ENCODE measurements at regions not wholly inside any gene's neighbourhood (a gene's known extent, or its start where the extent isn't known, plus 50 kb on each side); places are given as distances from the start of the nearest gene placed in this dataset.
"Not testable (repeated sequence)": the region's sequence is repeated elsewhere in the genome, so short reads cannot be mapped to it uniquely, and the experiment has no call there.

DNA sequence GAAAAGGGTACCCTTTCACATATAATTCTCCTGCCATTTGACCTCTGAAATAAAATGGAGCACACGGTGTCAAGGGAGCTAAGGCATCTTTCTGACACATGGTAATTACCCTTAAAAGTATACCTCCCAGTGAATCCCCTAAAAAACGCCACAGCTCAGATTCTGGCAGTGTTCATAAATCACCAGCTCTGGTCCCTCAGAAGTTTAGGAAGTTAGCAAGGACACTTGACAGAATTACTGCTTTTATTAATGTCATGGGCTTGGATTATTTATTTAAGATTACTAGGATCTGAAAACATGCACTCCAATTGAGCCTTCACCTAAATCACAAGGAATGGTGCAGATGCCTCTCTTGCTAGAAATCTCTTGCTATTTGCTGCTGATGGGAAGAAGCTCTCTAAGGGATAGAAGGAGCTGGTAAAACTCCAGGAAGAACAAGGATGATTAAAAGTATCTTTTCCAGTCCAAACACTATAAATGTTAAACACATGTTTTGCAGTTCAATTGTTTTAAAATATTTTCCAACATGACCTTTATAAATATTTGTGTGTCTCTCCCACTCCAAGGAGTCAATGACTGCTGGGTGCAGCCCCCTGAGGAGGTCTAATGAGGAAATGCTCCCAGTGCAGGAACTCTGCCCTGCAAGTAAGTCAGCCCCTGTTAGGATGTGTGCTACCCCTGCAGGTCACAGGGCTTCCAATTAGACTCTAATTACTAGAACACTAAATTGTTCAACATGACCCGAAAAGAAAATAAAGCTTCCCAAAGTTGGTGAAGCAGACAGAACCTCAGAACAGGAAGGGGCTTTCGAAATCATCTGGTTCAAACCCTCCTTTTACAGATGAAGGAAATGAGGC lies 230.3 kb downstream of the TFAP2A start:
- ATAC-seq, result no peak
- DNase-seq (ENCODE audit: low spot score), result no peak

GRCh38 chr6:10180138-10181074 lies 234.5 kb downstream of the TFAP2A start:
- DNase-seq (ENCODE audit: low spot score) (peak; percentile 69), ATAC-seq (peak; percentile 80)

DNA sequence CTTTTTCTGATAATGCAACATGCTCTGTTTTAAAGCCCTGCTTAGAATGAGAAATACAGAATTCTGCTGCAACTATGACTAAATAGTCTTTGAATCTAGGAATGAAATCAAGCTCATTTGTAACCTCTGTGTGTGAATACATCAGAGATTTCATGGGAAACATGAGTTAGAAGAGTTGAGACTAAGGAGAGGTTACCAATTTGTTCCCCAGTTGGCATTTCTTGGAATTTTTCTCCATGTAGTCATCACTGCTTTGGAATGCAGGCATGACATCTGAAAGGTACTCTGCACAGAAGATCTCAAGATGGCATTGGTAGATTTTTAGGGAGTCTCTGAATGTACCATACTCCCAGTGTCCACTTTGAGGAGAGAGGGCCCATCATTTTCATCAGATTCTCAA lies 237.2 kb downstream of the TFAP2A start:
- no peak for ATAC-seq
- no peak for DNase-seq (ENCODE audit: low spot score)

DNA sequence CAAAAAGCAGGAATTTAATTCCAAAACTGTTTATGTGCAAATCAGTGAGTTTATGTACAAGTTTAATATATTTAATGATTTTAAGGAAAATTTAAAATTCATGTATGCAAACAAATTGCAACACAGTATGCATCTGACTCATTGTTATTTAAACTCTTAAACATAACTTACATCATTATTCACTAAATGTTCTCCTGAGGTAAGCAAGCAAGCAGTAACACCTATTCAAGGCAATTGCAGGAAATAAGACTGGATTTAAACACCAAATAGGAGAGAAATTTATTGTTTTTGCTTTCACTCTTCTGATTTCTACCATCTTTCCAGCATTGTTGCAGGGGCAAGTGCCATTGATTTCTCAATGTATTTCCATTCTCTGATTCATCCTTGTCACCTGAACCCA lies 239.5 kb downstream of the TFAP2A start:
- DNase-seq (ENCODE audit: low spot score) (no peak), ATAC-seq (no peak)

DNA sequence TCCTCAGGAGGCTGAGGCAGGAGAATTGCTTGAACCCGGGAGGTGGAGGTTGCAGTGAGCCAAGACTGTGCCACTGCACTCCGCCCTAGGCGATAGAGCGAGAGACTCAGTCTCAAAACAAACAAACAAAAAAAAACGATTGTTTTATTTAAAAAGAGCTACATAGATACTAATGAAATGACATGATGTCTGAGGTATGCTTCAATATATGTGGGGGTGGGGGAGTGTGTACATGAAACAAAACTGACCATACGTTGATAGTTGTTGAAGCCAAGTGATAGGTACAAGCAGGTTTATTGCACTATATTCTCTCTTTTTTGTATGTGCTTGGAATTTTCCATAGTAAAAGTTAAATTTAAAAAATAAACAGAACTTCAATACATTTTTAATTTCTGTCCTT lies 240.1 kb downstream of the TFAP2A start:
- ATAC-seq (no peak), DNase-seq (ENCODE audit: low spot score) (no peak)

GRCh38 chr6:10174056-10174455 lies 240.8 kb downstream of the TFAP2A start:
- DNase-seq (ENCODE audit: low spot score), result no peak
- no peak for ATAC-seq

DNA sequence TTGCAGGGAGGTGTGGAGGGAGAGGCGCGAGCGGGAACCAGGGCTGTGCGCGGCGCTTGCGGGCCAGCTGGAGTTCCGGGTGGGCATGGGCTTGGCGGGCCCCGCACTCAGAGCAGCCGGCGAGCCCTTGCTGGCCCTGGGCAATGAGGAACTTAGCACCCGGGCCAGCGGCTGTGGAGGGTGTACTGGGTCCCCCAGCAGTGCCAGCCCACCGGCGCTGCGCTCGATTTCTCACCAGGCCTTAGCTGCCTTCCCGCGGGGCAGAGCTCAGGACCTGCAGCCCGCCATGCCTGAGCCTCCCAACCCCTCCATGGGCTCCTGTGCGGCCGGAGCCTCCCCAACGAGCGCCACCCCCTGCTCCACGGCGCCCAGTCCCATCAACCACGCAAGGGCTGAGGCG lies 243.2 kb downstream of the TFAP2A start:
- not testable (repeated sequence) for ATAC-seq; DNase-seq (ENCODE audit: low spot score)

GRCh38 chr6:10170816-10171215 lies 244.1 kb downstream of the TFAP2A start:
- ATAC-seq, result no peak
- no peak for DNase-seq (ENCODE audit: low spot score)

DNA sequence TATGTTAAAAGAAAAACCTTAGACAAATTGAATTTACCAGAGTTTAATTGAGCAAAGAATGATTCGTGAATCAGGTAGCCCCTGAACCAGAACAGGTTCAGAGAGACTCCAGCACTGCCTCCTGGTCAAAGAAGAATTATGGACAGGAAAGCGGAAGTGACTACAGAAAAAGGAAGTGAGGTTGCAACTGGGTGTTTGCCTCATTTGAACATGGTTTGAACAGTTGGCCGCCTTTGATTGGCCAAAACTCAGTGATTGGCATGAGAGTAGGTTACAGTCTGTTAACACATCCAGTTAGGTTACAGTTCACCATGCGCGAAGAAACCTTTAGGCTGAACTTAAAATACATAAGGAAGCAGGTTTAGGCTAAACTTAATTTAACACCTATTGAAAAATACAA lies 248.8 kb downstream of the TFAP2A start:
- DNase-seq (ENCODE audit: low spot score), result no peak
- no peak for ATAC-seq

GRCh38 chr6:10163203-10163962 lies 251.5 kb downstream of the TFAP2A start:
- DNase-seq (ENCODE audit: low spot score) (no peak), ATAC-seq (no peak)

DNA sequence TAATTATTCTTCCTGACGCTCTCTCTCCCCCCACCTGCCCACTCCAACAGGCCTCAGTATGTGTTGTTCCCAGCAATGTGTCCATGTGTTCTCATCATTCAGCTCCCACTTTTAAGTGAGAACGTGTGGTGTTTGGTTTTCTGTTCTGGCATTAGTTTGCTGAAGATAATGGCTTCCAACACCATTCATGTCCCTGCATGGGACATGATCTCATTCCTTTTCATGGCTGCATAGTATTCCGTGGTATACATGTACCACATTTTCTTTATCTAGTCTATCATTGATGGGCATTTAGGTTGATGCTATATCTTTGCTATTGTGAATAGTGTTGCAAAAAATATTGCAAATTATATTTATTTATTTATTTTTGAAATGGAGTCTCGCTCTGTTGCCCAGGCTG lies 258.0 kb downstream of the TFAP2A start:
- DNase-seq (ENCODE audit: low spot score) (no peak), ATAC-seq (no peak)

DNA sequence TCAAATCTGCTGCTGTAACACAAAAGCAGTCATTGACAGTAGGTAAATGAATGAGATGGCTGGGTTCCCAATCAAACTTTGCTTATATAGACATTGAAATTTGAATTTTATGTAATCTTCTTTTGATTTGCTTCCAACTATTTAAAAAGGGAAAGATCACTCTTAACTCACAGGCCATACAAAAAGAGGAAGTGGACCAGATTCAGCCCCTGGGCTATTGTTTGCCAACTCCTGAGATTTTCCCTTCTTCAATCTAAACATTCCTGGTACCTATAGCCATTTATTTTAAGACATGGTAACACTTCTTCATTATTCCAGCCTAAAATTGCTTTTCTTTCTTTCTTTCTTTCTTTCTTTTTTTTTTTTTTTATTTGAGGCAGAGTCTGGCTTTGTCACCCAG lies 260.6 kb downstream of the TFAP2A start:
- no peak for DNase-seq (ENCODE audit: low spot score)
- no peak for ATAC-seq

- DNase-seq (ENCODE audit: low spot score) (no peak), ATAC-seq (no peak)
Measured at GRCh38 chr6:10151144-10151915, 263.5 kb downstream of the TFAP2A start.

DNA sequence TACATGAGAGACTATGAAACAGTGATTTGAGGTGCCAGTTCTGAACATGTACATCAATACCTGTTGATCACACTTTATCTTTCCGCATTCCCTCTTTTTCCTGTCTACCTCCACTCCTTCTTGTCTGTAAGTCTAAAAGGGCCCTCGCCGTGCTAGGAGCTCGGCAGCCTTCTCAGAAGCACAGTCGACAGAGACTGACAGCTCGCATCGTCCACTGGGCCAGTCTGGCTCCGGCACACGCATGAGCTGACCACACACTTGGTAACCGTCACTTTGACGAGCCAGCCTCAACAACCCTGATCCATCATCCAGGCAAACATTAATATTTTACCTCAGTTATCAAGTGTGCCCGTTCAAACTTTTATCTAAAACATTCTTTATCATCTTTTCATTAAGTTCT lies 265.3 kb downstream of the TFAP2A start:
- no peak for ATAC-seq
- DNase-seq (ENCODE audit: low spot score), result no peak

DNA sequence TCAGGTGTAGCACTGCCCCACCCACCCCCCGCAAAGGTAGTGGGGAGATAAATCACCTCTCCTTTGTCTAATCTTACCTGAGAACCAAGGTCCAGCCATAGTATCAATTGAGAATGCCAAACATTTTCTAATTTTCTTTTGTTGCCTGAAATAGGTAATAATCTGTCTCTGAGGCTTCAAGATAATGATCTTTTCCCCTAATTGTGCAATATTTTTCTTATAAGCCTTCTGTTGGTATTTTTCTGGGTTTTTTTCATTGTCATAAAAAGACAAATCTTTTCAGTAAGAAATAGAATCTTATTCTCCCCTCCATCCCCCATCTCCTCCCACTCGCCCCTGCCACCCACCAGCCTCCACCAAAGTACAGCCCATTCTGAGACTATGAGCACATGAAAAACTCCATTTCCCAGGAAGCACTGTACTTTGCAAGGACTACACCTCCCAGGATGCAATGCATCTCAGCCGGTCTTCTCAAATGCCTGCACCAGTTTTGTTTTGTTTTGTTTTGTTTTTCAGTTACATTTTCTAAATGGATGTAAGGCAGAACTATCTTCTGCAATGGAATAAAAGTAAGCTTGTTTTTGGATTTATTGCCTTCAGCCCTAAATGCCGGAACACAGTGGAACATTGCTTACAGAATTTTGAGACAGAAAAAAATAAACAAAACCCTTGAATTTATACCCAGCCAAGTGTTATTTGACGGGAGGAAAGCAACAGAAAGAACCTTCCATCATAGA lies 268.0 kb downstream of the TFAP2A start:
- peak; percentile 33 for ATAC-seq
- no peak for DNase-seq (ENCODE audit: low spot score)

DNA sequence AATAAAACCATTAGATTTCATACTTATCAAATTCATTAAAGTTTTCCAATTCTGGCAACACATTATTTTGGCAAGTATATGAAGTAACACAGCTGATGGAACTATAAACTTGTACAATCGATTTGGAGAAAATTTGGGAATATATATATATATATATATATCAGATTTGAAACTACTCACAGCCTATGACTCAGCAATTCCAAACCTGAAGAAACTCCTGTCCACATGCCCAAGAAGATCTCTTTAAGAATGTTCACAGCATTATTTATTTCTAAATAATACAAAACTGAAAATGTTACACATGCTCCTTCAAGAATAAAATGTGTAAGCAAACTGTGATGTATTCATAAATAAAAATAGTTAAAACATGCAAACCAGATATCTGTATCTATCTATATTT lies 270.1 kb downstream of the TFAP2A start:
- ATAC-seq (no peak), DNase-seq (ENCODE audit: low spot score) (no peak)

- no peak for DNase-seq (ENCODE audit: low spot score)
- ATAC-seq, result no peak
Measured at GRCh38 chr6:10141746-10142443, 273.0 kb downstream of the TFAP2A start.

GRCh38 chr6:10140824-10141223 lies 274.1 kb downstream of the TFAP2A start:
- DNase-seq (ENCODE audit: low spot score), result no peak
- no peak for ATAC-seq

DNA sequence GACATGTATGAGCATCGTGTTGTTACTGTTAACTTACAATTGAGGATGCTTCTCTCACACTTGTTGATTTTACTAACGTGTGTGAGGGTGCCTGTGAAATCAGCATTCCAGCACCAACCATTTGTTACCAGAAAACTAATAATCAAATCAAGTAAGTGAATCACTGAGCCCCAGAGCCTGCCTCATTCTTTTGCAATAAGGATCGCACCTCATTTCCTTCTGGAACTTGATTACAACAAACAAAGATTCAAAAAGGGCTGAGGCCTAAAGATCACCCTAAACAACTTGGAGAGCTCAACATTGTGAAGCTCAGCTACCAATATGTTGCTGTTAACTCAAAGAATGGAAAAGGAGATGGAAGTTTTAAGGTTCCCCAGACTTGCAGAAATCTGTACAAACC lies 274.7 kb downstream of the TFAP2A start:
- DNase-seq (ENCODE audit: low spot score) (no peak), ATAC-seq (no peak)
